Aorta (tissue), 5 donors: ENCODE measurements at regions not wholly inside any gene's neighbourhood (a gene's known extent, or its start where the extent isn't known, plus 50 kb on each side); places are given as distances from the start of the nearest gene placed in this dataset.

Experiments used
- ATAC-seq: fragments of 200-7000 bp; cut with Tn5 transposase; one replicate; pipeline ENCODE4 v1.9.1; 2022; ENCODE audit warnings: moderate library complexity; ENCODE audit not compliant: low FRiP score
- DNase-seq, 2 donors: peaks; one replicate each; pipeline ENCODE4 v3.0.0-alpha.2; 2020
- H3K27ac ChIP-seq, 2 donors: one replicate each; pipeline ENCODE4 v1.5.1; 2013; ENCODE audit warnings: low read length in 2 of 2, mild to moderate bottlenecking in 2 of 2, moderate library complexity in 2 of 2, control low read depth in 1 of 2, inconsistent platforms in 1 of 2, low read depth in 1 of 2
- H3K27me3 ChIP-seq, 2 donors: one replicate each; pipeline ENCODE4 v1.6.1; 2013; ENCODE audit warnings: control low read depth in 1 of 2, low read length in 1 of 2, mild to moderate bottlenecking in 1 of 2, moderate library complexity in 1 of 2; ENCODE audit not compliant: insufficient read depth in 2 of 2, control insufficient read depth in 1 of 2
- H3K36me3 ChIP-seq, 2 donors: one replicate each; pipeline ENCODE4 v1.6.1; 2013; ENCODE audit warnings: control low read depth in 1 of 2, low read length in 1 of 2, mild to moderate bottlenecking in 1 of 2; ENCODE audit not compliant: insufficient read depth in 2 of 2, control insufficient read depth in 1 of 2
- H3K4me1 ChIP-seq, 2 donors: one replicate each; pipeline ENCODE4 v1.6.1; 2013; ENCODE audit warnings: low read length in 2 of 2, control low read depth in 1 of 2, mild to moderate bottlenecking in 1 of 2, moderate library complexity in 1 of 2; ENCODE audit not compliant: insufficient read depth in 2 of 2, control insufficient read depth in 1 of 2
- H3K4me3 ChIP-seq, 2 donors: one replicate each; pipeline ENCODE4 v1.5.1; 2013; ENCODE audit warnings: low read length in 2 of 2, control low read depth in 1 of 2, mild to moderate bottlenecking in 1 of 2
- H3K9me3 ChIP-seq: one replicate; pipeline ENCODE4 v1.6.1; 2013; ENCODE audit warnings: mild to moderate bottlenecking, low read length; ENCODE audit not compliant: control insufficient read depth
- WGBS, 2 donors: extraction: QIAGEN DNeasy Blood & Tissue Kit; methylation state at CpG; one replicate each; pipeline ENCODE4 v1.1.7; 2013; 5-methylcytosine and 5-hydroxymethylcytosine counted together
- intact Hi-C, 2 donors: fragments of 100-400 bp; cut with DNase I; formaldehyde crosslinking; loops; one replicate each; pipeline versions ENCODE4 v1.14.2 to v1.15.0; 2022
- donor health status: healthy with polysubstance abuse.
- donor health status: Bipolar disorder and iron deficiency.
- donor health status: DM: no; HTN: no; CAD: no.
- donor health status: DM: no; HTN: no; CAD: no.
- donor health status: DM: yes; HTN: yes; CAD: no.

- Histone ChIP-seq H3K27ac (no peak overlapping the region), H3K36me3 (no peaks in the 10 kb centered on the region), H3K4me1 (no peaks in the 10 kb centered on the region), H3K4me3 (no peak overlapping the region), H3K9me3 (no peaks in the 10 kb centered on the region), H3K27me3 (no peaks in the 10 kb centered on the region)
- intact Hi-C loops = no loop called here
- ATAC-seq = no peak
- 76 to 81% methylated on average over 1 of the region's 1 CpG for WGBS, 2 donors
- no peak for DNase-seq
Observed at GRCh38 chr5:51201708-51202107, 181.5 kb upstream of the ISL1 start.

GRCh38 chr5:51202161-51202560 is 181.1 kb upstream of the ISL1 start:
- intact Hi-C loops = no loop called here
- Histone ChIP-seq H3K27ac (no peak overlapping the region), H3K27me3 (no peaks in the 10 kb centered on the region), H3K9me3 (no peaks in the 10 kb centered on the region), H3K4me3 (no peak overlapping the region), H3K36me3 (no peaks in the 10 kb centered on the region), H3K4me1 (no peaks in the 10 kb centered on the region)
- 54 to 58% methylated on average over 2 of the region's 2 CpGs for WGBS, 2 donors
- DNase-seq = no peak
- ATAC-seq = no peak

DNA sequence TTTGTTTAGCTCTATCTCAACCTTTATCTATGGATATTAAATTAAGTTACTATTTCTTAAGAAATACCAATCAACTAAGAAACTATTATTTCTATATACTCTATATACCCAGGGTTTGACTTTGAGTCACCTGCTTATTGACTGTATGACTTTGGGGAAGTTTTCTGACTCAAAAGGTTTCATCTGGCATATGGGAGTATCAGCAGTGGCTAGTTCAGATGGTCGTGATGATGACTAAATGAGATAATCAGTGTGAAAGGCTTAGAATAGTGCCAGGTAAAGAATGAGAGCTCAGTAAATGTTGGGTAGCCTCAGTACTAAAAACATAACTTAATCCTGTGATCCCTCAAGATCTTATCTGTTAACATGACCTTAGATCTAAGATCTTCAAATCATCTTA is 179.7 kb upstream of the ISL1 start:
- DNase-seq = no peak
- Histone ChIP-seq H3K9me3 (no peaks in the 10 kb centered on the region), H3K27ac (no peak overlapping the region), H3K4me1 (no peaks in the 10 kb centered on the region), H3K36me3 (no peaks in the 10 kb centered on the region), H3K4me3 (no peak overlapping the region), H3K27me3 (no peaks in the 10 kb centered on the region)
- no peak for ATAC-seq
- 38 to 54% methylated on average over 1 of the region's 1 CpG for WGBS, 2 donors
- intact Hi-C loops = no loop called here

DNA sequence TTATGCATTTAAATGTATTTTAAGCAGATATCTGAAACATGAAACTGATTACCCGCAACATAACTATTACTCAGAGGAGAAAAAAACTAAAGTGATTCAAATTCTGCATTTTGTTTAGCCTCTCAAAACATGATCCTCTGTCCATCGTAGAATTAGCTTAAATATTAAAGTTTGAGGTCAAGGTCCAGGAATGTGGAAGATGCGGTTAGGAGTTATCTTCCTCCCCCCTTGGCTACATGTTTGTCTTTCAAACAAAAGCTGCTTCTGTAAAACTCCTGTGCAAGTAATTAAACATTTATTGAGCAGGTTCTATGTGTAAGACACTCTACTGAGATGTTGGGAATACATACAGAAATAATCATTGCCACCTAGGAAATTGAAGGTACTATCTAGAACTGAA is 175.0 kb upstream of the ISL1 start:
- H3K4me3 ChIP-seq = no peak overlapping the region
- WGBS, 2 donors = 81 to 92% methylated on average over 3 of the region's 3 CpGs
- no peak for ATAC-seq
- no peaks in the 10 kb centered on the region for H3K4me1 ChIP-seq
- H3K36me3 ChIP-seq = no peaks in the 10 kb centered on the region
- no peak for DNase-seq
- H3K27me3 ChIP-seq = no peaks in the 10 kb centered on the region
- intact Hi-C loops = no loop called here
- no peak overlapping the region for H3K27ac ChIP-seq
- no peaks in the 10 kb centered on the region for H3K9me3 ChIP-seq

GRCh38 chr5:51214746-51215145 is 168.5 kb upstream of the ISL1 start:
- 30 to 38% methylated on average over 1 of the region's 1 CpG for WGBS, 2 donors
- intact Hi-C loops = no loop called here
- H3K9me3 ChIP-seq = no peaks in the 10 kb centered on the region
- ATAC-seq (no peak), DNase-seq (no peak)
- no peaks in the 10 kb centered on the region for H3K36me3 ChIP-seq
- H3K4me1 ChIP-seq = no peaks in the 10 kb centered on the region
- no peak overlapping the region for H3K27ac ChIP-seq
- no peaks in the 10 kb centered on the region for H3K27me3 ChIP-seq
- H3K4me3 ChIP-seq = no peak overlapping the region

GRCh38 chr5:51225789-51226742 is 157.2 kb upstream of the ISL1 start:
- 3 to 9% methylated on average over 4 of the region's 4 CpGs for WGBS, 2 donors
- H3K36me3 ChIP-seq = no peaks in the 10 kb centered on the region
- H3K27ac ChIP-seq = no peak overlapping the region
- ATAC-seq (no peak), DNase-seq (no peak)
- H3K4me1 ChIP-seq = no peaks in the 10 kb centered on the region
- H3K4me3 ChIP-seq = no peak overlapping the region
- no peaks in the 10 kb centered on the region for H3K27me3 ChIP-seq
- H3K9me3 ChIP-seq = no peaks in the 10 kb centered on the region
- intact Hi-C loops = no loop called here

DNA sequence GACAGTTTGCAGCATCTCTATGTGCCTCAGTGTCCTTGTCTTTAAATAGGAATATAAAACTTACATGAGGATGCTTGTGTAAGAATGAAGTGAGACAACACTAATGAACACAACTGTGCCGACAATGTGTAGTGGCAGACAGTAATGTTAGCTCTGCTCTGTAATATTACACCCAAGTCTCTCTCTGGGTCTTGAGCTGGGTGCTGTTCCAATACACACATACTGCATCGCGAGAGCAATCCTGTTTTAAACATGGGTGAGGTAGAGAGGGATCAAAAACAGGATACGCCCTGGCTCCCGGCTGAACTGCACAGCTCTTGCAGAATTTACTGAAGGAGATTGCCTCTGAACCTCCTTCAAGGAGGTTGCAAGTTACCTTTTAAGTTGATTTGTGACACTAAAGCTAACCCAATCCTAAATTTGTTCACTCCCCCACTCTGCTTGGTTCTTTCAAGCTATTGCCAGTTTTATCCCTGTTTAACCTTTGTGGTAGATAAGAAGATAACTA is 155.2 kb upstream of the ISL1 start:
- Histone ChIP-seq H3K9me3 (no peaks in the 10 kb centered on the region), H3K27ac (no peak overlapping the region), H3K4me1 (no peaks in the 10 kb centered on the region), H3K4me3 (no peak overlapping the region), H3K36me3 (no peaks in the 10 kb centered on the region), H3K27me3 (no peaks in the 10 kb centered on the region)
- DNase-seq (no peak), ATAC-seq (no peak)
- WGBS, 2 donors = 35 to 54% methylated on average over 5 of the region's 5 CpGs
- intact Hi-C loops = no loop called here

GRCh38 chr5:51230336-51230735 is 152.9 kb upstream of the ISL1 start:
- DNase-seq (no peak), ATAC-seq (no peak)
- intact Hi-C loops = no loop called here
- no peaks in the 10 kb centered on the region for H3K36me3 ChIP-seq
- no peaks in the 10 kb centered on the region for H3K27me3 ChIP-seq
- H3K27ac ChIP-seq = no peak overlapping the region
- H3K9me3 ChIP-seq = no peaks in the 10 kb centered on the region
- no peaks in the 10 kb centered on the region for H3K4me1 ChIP-seq
- H3K4me3 ChIP-seq = no peak overlapping the region

DNA sequence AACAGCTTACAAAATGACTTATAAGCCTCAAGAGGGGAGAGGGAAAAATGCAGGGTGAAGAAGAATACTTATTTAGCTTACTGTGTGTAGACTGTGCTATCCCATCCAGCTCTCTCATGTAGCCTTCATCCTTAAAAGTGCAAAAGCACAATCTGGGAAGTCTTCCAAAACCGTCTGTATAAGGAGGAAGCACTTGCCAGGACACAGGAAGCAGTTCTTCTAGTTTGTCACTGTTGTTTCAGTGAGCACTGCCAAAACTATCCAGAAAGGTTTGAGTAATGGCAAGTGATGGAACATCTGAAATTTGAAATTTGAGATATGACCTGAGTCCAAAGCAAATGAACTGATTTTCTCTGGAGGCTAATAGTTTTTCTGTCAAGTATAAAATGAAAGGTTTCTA is 140.8 kb upstream of the ISL1 start:
- Histone ChIP-seq H3K36me3 (no peaks in the 10 kb centered on the region), H3K4me1 (no peaks in the 10 kb centered on the region), H3K9me3 (no peaks in the 10 kb centered on the region), H3K4me3 (no peak overlapping the region), H3K27me3 (no peaks in the 10 kb centered on the region), H3K27ac (no peak overlapping the region)
- no peak for DNase-seq
- intact Hi-C loops = no loop called here
- WGBS, 2 donors = 3 to 5% methylated on average over 1 of the region's 1 CpG
- ATAC-seq = no peak
